Right lobe of liver (tissue), 6 donors: ENCODE measurements at regions not wholly inside any gene's neighbourhood (a gene's known extent, or its start where the extent isn't known, plus 50 kb on each side); places are given as distances from the start of the nearest gene placed in this dataset.

ENCODE experiments used
- ATAC-seq, 4 donors: fragments of 200-7000 bp; cut with Tn5 transposase; one replicate each; pipeline ENCODE4 v1.9.1; 2020; ENCODE audit warnings: mild to moderate bottlenecking in 4 of 4, moderate library complexity in 4 of 4
- DNase-seq, 3 donors: peaks; one replicate each; pipeline ENCODE4 v3.0.0-alpha.2; 2020
- H3K27ac ChIP-seq, 3 donors: fragments of 200-600 bp; one replicate each; pipeline ENCODE4 v1.8.0; 2022
- H3K27me3 ChIP-seq, 2 donors: fragments of 200-600 bp; one replicate each; pipeline ENCODE4 v1.8.0; 2022
- H3K36me3 ChIP-seq, 4 donors: fragments of 200-600 bp; sonication (generic) in 1 of 4; one replicate each; pipeline versions ENCODE4 v1.5.1 to v1.8.0; 2017 to 2022; ENCODE audit warnings: control low read depth in 1 of 4
- H3K4me1 ChIP-seq, 4 donors: fragments of 200-600 bp; sonication (generic) in 1 of 4; one replicate each; pipeline versions ENCODE4 v1.5.1 to v1.8.0; 2017 to 2022; ENCODE audit warnings: control low read depth in 1 of 4
- H3K4me3 ChIP-seq, 3 donors: fragments of 200-600 bp; one replicate each; pipeline ENCODE4 v1.8.0; 2022
- H3K9me3 ChIP-seq, 4 donors: fragments of 200-600 bp; sonication (generic) in 1 of 4; one replicate each; pipeline versions ENCODE4 v1.5.1 to v1.8.0; 2017 to 2022; ENCODE audit warnings: control low read depth in 1 of 4
- CTCF ChIP-seq, 4 donors: fragments of 200-600 bp in 3 of 4; fragments of 450-650 bp in 1 of 4; IDR thresholded peaks; one replicate each; pipeline versions ENCODE4 v1.5.1 to v1.8.0; 2016 to 2022; ENCODE audit warnings: antibody characterized with exemption in 4 of 4, mild to moderate bottlenecking in 2 of 4
- POLR2A ChIP-seq: fragments of 450-650 bp; IDR thresholded peaks from one replicate; pipeline ENCODE4 v1.6.1; 2017; ENCODE audit warnings: antibody characterized with exemption, mild to moderate bottlenecking
- WGBS: methylation state at CpG from one replicate; pipeline ENCODE4 v1.1.6; 2018; ENCODE audit warnings: low coverage, low lambda C conversion rate; ENCODE audit not compliant: insufficient coverage; ENCODE audit errors: missing lambda C conversion rate; 5-methylcytosine and 5-hydroxymethylcytosine counted together
- intact Hi-C, 2 donors: fragments of 100-400 bp; cut with DNase I; formaldehyde crosslinking; loops; one replicate each; pipeline versions ENCODE4 v1.11.2 to v1.14.1; 2022
- donor health status: DM: no; HTN: yes; CAD: no.
- donor health status: DM: no; HTN: no; CAD: no.
- donor health status: DM: no; HTN: no; CAD: no.
- donor health status: DM: no; HTN: yes; CAD: no.
- donor health status: DM: no; HTN: yes; CAD: no.

DNA sequence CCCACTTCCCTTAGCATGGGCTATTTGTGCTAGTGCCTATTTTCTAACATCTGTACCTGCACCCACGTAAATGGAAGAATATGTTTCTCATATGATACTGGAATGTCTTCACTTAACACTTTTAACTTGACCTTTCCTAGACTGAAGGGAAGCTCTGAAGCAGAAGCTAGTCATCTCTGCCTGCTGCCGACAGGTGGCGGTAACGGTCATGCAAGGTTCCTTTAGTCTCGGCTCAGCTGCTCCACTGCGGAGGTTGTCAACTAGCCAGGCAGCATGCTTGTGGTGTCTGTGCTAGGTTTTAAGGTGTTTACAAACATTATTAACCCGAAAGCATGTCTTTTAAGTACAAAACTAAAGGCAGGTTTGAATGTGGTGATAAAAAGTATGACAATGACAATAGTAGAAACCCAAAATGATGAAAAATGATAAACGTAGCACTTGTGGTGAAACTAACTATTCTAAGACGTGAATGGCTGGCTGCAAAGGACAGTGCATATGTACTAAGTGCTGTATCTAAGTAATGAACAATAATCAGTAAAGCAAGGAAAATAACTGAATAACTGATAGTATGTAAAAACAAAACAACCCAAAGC, 117.2 kb downstream of the GRIN2B start:
- Histone ChIP-seq H3K9me3 (no peaks in the 10 kb centered on the region), H3K4me3 (no peak overlapping the region), H3K4me1 (no peaks in the 10 kb centered on the region), H3K27ac (no peak overlapping the region), H3K36me3 (no peaks in the 10 kb centered on the region), H3K27me3 (peaks cover 0 to 5% of the 10 kb centered on the region in 2 donors)
- intact Hi-C loops: loop anchor here in 1 of 2 donors (5.0 to 10.0 kb wide), 2 partner anchors 81 to 303 kb away; no protein-coding TSS in a partner anchor
- DNase-seq (peak; percentile 79 to 80 (median 79)), ATAC-seq (peak; percentile 97 to 99 (median 98))
- TF ChIP-seq POLR2A (no peak), CTCF (IDR thresholded peaks at IDR 0.05) (peak; percentile 82 to 95 (median 92))
- 12% methylated on average over 9 of the region's 9 CpGs for WGBS

DNA sequence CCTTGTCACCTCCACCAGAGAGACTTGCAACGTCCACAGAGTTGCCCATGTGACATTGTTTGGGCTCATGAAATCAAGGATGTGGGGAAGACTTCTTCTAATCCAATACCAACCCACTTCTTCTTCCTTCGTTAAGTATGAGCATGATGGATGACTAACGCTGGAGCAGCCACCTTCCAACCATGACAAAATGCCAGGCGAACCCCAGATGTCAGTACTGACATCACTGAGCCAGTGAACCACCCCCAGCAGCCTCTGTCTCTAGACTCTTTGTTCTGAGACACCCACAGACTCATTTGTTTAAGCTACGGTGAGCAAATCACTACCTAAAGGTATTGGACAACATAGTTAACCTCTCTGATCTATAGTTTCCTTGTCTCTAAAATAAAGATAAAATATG, 123.7 kb downstream of the GRIN2B start:
- WGBS: 54% methylated on average over 5 of the region's 5 CpGs
- intact Hi-C loops: loop anchor here in 1 of 2 donors (10.0 kb wide), 1 partner anchor 317 kb away; no protein-coding TSS in a partner anchor
- TF ChIP-seq POLR2A: no peak
- no peaks in the 10 kb centered on the region for H3K27me3 ChIP-seq
- DNase-seq (no peak), ATAC-seq (no peak)
- H3K9me3 ChIP-seq: no peaks in the 10 kb centered on the region
- no peak overlapping the region for H3K4me3 ChIP-seq
- H3K4me1 ChIP-seq: no peaks in the 10 kb centered on the region
- no peak overlapping the region for H3K27ac ChIP-seq
- H3K36me3 ChIP-seq: no peaks in the 10 kb centered on the region

GRCh38 chr12:13853471-13853870, 127.9 kb downstream of the GRIN2B start:
- H3K36me3 ChIP-seq: no peaks in the 10 kb centered on the region
- no peak overlapping the region for H3K27ac ChIP-seq
- no peaks in the 10 kb centered on the region for H3K9me3 ChIP-seq
- intact Hi-C loops: loop anchor here in 1 of 2 donors (10.0 kb wide), 1 partner anchor 321 kb away; no protein-coding TSS in a partner anchor
- no peaks in the 10 kb centered on the region for H3K27me3 ChIP-seq
- ATAC-seq: no peak
- H3K4me1 ChIP-seq: no peaks in the 10 kb centered on the region
- 67% methylated on average over 3 of the region's 3 CpGs for WGBS
- no peak for DNase-seq
- H3K4me3 ChIP-seq: no peak overlapping the region
- TF ChIP-seq CTCF (IDR thresholded peaks at IDR 0.05): no peak
- no peak for TF ChIP-seq POLR2A

- peak in 1 of 4 donors; percentile 52 for ATAC-seq
These were observed 129.6 kb downstream of the GRIN2B start for GRCh38 chr12:13851828-13852227.

More at GRCh38 chr12:13851828-13852227, 129.6 kb downstream of the GRIN2B start:
- no peaks in the 10 kb centered on the region for H3K27me3 ChIP-seq
- no peaks in the 10 kb centered on the region for H3K36me3 ChIP-seq
- no peaks in the 10 kb centered on the region for H3K4me1 ChIP-seq
- no peak overlapping the region for H3K4me3 ChIP-seq
- no peaks in the 10 kb centered on the region for H3K9me3 ChIP-seq
- 48% methylated on average over 2 of the region's 3 CpGs for WGBS
- no peak for DNase-seq
- TF ChIP-seq POLR2A (no peak), CTCF (IDR thresholded peaks at IDR 0.05) (no peak)
- no peak overlapping the region for H3K27ac ChIP-seq
- intact Hi-C loops: loop anchor here in 1 of 2 donors (10.0 kb wide), 1 partner anchor 323 kb away; no protein-coding TSS in a partner anchor
